NAMALWA (cell line): ENCODE measurements at regions not wholly inside any gene's neighbourhood (a gene's known extent, or its start where the extent isn't known, plus 50 kb on each side); places are given as distances from the start of the nearest gene placed in this dataset.
A peak's percentile ranks its signal among the peaks of the same experiment; 100 is the strongest.
"Not testable (repeated sequence)": the region's sequence is repeated elsewhere in the genome, so short reads cannot be mapped to it uniquely, and the experiment has no call there.

ENCODE experiments used
- DNase-seq: peaks from one replicate; pipeline ENCODE4 v3.0.0-alpha.2; 2015; ENCODE audit warnings: low spot score

DNA sequence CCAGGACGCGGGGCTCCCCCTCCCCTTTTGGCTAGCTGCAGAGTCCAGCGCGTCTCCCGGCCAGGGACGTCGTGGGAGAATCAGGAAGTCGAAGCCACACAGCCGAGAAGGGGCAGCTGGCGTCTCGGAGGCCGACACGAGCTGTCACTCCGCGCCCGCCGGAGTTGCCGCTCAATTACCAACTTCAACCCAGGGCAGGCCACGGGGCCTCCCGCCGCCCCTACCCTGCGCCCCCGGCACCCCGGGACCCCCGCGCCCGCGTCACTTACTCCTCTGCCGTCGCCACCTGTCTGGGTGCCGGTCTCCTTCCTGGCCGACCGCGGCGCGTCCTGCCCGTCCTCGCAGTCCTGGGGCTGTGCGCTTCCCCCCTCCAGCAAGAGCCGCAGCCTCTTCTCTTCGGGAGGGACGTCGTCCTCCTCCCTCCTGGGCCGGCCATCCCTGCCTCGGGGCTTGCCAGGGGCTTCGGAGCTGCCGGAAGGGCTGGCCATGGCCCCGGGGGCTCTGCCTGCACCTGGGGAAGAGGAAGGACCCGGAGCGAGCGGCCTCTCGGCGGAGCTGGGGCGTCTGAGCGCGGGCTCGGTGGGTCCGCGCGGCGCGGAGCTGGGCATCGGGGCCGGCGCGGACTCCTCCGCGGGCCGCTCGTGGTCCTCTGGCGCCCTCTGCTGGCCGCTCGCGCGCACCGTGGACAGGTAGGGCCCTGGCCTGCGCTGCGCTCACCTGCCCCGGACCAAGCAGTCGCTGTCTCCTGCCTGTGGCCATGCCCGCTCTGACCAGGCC, 65.6 kb upstream of the CLEC6A start:
- peak; percentile 57 for DNase-seq

- peak; percentile 56 for DNase-seq
Observed at GRCh38 chr12:8396225-8397071, 59.3 kb upstream of the CLEC6A start.

- DNase-seq = not testable (repeated sequence)
Observed at GRCh38 chr12:8397378-8397777, 58.4 kb upstream of the CLEC6A start.

DNA sequence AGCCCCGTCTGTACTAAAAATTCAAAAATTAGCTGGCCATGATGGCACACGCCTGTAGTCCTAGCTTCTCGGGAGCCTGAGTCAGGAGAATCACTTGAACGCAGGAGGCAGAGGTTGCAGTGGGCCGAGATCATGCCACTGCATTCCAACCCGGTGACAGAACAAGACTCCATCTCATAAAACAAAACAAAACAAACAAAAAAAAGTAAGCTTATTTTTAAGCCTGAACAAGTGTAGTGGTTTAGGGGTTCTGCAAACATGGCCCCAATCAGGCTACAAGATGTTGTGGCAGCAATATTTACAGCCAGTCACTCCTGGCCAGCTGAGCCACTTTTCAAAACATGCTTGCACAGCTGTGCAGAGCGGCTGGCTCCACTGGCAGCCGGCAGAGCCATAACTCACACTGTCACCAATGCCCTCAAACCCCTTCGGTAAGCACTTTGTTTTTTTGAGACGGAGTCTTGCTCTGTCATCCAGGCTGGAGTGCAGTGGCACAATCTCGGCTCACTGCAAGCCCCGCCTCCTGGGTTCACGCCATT, 56.2 kb upstream of the CLEC6A start:
- DNase-seq = not testable (repeated sequence)

DNA sequence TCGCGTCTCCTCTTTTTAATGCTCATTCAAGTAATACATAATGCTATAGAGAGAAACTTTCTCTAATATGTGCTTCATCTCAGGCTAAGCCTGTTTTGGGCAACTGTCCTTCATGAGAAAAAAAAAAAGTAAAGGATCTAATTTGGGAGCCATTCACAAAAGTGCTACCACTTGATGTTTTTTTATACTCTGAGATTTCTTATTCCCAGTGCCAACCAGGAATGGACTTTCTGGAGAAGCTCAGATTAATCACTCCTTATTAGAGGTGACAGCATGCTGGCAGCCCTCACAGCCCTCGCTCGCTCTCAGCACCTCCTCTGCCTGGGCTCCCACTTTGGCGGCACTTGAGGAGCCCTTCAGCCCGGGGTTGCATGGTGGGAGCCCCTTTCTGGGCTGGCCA, 51.9 kb upstream of the CLEC6A start:
- not testable (repeated sequence) for DNase-seq

DNA sequence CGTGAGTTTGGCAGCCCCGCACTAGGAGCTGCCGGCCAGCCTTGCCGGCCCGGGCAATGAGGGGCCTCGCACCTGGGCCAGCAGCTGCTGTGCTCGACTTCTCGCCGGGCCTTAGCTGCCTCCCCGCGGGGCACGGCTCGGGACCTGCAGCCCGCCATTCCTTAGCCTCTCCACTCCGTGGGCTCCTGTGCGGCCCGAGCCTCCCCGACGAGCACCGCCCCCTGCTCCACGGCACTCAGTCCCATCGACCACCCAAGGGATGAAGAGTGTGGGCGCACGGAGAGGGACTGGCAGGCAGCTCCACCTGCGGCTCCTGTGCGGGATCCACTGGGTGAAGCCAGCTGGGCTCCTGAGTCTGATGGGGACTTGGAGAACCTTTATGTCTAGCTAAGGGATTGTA, 51.4 kb upstream of the CLEC6A start:
- not testable (repeated sequence) for DNase-seq
